Stimulated activated CD8-positive, alpha-beta memory T cell treated with anti-CD3 and anti-CD28 coated beads, Interleukin-4, amount 100 ng/mL, for 48 hours (primary cell): ENCODE measurements at regions not wholly inside any gene's neighbourhood (a gene's known extent, or its start where the extent isn't known, plus 50 kb on each side); places are given as distances from the start of the nearest gene placed in this dataset.
A peak's percentile ranks its signal among the peaks of the same experiment; 100 is the strongest.
"Not testable (repeated sequence)": the region's sequence is repeated elsewhere in the genome, so short reads cannot be mapped to it uniquely, and the experiment has no call there.

Experiments used
- DNase-seq: peaks from one replicate; pipeline ENCODE4 v3.0.0-alpha.2; 2020

DNA sequence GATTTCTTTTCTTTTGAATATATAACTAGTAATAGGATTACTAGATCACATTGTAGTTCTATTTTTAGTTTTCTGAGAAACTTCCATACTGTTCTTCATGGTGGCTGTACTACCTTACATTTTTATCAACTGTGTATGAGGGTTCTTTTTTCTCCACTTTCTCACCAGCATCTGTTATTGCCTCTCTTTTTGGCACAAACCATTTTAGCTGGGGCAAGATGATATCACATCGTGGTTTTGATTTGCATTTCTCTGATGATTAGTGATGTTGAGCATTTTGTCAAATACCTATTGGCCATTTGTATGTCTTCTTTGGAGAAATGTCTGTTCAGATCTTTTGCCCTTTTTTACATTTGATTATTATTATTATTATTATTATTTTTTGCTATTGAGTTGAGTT lies 86.1 kb upstream of the TCF21 start:
- no peak for DNase-seq

DNA sequence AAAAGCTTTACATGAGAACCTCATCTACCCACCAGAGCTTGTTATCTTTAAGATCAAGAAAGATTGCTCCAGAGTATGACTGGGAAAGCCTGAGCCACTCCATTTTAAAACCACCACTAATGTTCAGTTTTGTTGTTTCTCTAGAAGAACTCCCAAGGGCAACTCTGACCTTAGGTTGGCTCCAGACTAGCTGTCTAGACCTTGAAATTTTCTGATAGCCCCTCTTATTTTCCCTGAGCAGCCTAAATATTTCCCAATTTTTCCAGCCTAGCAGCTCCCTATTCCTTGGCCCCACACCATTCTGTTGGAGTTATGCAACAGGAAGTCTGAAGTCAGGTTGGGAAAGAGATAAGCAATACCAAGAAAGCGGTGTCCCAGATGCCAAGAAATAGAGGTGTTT lies 84.6 kb upstream of the TCF21 start:
- no peak for DNase-seq

DNA sequence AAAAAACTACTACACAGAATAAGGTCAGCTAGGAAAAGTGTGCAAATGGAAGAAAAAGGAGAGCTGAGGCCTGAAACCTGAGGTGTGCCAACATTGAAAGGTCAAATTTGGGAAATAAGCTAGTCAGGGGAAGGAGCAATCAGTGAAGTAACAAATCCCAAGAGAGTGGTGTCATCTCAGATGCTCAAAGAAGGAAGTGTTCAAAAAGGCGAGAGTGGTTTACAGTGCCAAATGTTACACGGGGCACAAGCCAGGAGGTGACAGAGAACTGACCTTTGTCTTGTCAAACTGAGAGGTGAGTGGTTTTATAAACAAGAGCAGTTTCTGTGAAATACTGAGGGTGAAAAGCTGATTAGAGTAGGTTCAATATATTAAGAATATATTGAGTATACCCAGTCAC lies 83.0 kb upstream of the TCF21 start:
- no peak for DNase-seq

DNA sequence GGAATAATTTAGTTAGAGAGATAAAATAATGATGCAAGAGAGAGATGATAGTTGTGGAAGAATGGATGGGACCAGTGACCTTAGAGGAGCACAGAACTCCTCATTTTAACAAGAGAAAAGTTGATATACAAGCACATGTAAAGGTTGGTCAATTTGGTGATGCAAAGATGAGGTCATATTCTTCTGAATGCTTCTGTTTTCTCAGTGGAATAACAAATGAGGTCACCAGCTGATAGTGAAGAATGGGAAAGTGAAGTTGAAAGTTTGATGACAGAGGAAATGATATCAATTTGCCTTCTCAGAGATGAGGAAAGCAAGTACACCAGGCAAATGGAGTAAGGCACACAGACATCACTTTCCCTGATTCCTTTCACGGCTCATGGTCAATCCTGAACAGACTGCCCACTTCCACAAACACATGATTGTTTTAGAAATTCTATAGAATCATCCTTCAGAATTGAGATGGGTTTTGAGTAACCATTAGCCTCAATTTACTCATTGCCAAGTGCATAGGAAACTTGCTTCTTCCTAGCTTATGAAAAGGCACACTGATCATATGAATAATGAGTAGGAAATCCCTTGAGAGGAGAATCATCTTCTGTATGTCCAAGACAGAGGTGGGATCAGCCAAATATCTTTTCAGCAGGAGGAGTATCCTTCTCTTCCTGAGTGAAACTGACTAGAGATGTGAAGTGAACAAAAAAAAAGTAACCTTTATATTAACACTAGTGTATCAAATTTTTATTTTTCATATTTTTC lies 82.4 kb upstream of the TCF21 start:
- no peak for DNase-seq

DNA sequence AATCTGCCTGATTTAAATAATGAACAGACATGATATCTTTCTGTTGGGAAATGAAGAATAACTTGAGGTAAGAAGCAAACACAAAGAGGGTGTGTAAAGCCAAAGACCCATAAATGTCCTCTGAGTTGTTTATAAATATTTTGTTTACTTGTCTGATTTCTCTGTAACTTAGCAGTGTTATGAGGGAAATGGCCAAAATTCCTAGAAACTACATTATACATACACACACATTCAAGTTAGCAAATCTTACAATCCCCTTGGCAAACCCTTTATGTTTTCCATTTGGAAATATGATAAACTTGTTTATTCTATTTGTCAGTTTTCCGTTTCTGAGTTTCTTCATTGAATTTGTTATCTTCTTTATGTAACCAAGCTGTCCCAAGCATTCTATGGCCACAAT lies 81.4 kb upstream of the TCF21 start:
- DNase-seq = no peak

DNA sequence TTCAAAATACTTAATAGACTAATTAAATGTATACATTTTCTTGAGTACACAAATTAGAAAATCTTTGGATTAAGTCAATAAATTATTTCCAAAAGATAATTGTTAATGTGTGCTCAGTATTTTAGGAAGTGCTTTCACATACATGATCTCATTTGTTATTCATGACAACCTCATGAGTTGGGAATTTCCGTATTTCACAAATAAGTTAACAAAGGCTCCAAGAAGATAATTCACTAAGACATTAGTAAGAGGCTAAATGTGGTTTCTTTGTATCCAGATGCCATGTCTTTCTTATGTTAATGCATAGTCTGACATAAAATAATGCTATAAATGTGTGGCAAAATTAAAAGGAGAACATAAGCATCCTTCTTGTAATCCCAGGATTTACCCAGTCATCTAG lies 79.5 kb upstream of the TCF21 start:
- no peak for DNase-seq

DNA sequence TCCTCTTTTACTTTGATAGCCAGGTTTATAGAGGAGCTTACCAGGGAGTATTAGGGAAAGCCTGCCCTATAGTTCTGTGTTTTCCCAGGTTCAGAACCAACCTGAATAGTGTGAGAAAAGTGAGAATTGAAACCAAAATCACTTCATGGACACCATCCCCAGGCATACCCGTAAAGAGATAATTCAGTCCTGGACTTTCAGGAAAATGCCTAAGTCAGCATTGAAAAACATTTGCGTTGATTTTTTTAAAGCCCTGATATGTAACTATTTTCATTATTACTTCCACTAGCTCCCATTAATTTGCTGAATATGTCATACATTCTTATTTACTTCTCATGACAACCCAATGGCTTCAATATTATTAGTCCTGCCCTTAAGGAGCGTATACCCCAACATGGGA lies 77.4 kb upstream of the TCF21 start:
- no peak for DNase-seq

DNA sequence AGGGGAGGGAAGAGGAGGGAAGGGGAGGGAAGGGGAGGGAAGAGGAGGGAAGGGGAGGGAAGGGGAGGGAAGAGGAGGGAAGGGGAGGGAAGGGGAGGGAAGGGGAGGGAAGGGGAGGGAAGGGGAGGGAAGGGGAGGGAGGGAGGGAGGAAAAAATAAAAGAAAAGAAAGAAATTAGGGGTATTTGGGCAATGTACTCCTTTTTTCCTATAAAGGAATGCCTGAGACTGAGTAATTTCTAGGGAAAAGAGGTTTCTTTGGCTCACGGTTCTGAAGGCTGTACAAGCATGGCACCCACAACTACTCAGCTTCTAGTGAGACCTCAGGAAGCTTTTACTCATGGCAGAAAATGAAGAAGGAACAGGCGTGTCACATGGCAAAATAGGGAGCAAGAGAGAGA lies 76.5 kb upstream of the TCF21 start:
- DNase-seq = not testable (repeated sequence)

DNA sequence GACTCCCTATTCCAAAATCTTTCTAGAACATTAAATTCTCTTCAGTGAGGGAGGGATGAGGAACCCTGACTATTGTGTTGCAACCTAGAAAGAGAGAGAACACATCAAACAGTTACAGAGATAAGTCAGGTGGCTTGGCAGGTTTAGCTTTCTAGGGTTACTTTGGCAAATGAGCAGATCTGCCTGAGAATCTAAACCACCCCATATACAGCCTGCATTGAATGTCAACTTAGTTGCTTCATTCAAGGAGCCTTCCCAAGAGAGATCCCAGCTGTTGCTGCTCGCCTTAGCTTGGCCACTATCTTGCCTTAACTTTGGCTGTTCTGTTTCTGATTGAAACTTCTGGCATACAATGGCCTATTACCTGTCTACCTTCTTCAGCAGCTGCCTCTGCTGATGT lies 74.7 kb upstream of the TCF21 start:
- DNase-seq = no peak

DNA sequence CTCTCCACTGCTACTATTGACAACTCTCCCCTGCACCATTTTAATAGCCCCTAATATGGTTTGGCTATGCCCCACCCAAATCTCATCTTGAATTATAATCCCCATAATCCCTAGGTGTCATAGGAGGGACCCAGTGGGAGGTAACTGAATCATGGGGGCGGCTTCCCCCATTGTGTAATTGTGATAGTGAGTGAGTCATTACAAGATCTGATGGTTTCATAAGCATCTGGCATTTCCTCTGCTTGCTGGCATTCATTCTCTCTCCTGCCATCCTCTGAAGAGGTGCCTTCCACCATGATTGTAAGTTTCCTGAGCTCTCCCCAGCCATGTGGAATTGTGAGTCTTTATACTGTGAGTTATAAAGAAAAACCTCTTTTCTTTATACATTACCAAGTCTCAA lies 74.1 kb upstream of the TCF21 start:
- DNase-seq = peak; percentile 27

DNA sequence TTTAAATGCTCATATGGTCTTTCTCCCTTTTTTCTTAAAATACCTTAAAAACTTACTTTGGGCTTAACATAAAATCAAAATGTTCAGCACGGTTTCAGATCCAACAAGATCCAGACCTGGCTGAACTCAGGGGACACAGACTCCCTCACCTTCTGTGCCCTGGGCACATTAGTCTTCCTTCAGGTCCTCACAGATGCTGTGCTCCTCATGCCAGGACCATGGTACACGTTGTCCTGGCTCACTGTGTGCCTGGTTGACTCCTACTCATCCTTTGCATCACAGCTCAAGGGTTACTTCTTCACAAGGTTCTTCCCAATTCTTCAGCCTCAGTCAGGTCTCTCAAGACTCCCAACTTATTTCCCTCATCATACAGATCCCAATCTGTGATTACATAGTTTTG lies 73.6 kb upstream of the TCF21 start:
- no peak for DNase-seq

DNA sequence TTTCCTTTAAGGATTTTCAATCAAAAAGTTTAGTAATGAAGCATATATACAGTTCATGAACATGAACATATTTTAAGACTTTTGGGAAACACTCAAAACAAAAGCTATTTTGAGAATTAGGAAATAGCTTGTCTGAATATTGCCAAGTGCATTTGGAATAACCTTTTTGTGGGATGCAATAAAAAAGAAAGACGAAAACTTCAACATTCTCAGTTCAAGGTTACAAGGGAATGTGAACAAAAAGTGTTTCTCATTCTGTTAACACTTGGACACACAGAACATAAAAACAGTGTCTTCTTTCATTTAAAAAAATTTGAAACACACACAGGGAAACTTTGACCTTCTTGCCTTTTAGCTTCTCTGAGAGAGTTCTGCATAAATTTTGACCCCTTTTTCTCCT lies 72.7 kb upstream of the TCF21 start:
- no peak for DNase-seq

DNA sequence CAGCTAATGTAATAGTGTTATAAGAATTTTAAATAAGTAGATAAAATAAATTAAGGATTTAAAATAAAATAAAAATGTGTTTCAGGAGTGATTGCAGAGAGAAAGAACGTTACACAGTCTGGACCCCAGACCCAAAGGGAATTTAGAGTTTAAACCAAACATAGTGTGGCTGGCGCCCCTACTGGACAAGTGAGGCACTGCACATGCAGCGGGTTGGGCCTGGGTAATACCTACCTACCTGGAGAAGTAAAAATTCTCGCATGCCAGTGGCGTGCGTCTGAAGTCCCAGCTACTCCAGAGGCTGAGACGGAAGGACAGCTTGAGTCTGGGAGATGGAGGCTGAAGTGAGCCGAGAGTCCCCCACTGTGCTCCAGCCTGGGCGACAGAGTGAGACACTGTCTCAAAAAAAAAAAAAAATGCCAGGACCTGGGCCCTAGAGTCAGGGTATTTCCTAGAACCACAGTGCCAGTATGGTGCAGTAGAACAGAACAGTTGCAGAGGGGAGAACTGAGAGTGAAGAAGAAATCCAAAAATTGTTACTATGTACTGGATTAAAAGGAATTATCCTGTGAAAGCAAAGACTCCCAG lies 71.4 kb upstream of the TCF21 start:
- peak; percentile 80 for DNase-seq

DNA sequence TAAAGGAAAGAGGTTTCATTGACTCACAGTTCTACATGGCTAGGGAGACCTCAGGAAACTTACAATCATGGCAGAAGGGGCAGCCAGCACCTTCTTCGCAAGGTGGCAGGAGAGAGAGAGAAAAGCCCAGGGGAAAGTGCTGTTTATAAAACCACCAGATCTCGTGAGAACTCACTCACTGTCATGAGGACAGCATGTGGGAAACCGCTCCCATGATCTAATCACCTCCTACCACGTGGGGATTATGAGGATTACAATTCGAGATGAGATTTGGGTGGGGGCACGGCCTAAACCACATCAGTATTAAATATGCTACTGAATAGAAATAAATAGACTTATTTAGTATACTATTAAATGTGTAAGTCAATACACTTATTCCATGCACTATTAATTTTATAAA lies 70.6 kb upstream of the TCF21 start:
- DNase-seq = no peak

DNA sequence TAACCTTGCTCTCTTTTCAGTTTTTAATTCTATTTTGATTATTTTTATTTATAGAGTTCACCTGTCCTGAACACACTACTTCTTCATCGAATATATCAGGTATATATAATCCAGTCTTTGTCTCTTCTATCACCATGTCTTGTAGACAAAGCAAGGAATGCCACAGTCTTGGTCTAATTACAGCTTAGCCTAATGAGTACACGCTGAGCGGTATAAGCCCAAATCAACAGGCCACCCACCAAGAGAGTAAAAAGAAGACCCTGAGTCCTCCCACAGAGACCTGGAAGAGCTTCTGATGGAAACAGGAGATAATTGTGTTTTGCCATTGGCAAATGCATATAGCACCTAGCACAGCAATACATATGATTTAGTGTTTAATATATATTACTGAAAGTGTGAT lies 68.7 kb upstream of the TCF21 start:
- no peak for DNase-seq

DNA sequence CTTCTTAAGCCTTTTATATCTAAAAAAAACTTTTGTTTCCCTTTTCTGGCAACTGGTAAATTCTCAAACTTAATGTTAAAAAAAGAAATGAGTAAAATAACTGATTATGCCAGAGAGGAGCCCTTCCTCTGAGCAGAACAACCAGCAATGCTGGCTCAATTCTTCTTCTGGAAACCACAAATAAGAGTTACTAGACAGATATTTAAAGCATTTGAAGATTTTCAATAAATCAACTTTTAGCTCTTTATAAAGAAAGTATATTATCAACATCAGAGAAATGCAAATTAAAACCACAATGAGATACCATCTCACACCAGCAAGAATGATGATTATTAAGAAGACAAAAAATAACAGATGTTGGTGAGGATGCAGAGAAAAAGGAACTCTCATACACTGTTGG lies 61.1 kb upstream of the TCF21 start:
- no peak for DNase-seq

DNA sequence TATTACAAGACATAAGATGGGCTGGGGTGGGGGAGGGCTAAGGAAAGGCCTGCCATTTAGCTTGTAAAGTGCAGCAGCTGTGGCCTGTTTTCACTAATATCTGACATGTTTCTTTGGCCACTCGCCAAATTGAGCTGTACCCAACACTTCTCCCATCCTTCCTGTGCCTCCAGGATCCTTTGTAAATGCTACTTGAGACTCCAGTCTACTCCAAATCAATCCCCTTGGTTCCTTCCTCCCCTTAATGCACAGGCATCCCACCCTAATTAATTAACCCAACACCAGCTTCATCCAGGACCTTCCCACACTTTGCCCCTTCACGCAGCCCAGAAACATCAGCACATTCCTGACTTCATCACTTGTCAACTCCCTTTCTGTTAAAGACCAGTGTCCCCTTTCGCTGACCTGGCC lies 55.0 kb upstream of the TCF21 start:
- DNase-seq = no peak

DNA sequence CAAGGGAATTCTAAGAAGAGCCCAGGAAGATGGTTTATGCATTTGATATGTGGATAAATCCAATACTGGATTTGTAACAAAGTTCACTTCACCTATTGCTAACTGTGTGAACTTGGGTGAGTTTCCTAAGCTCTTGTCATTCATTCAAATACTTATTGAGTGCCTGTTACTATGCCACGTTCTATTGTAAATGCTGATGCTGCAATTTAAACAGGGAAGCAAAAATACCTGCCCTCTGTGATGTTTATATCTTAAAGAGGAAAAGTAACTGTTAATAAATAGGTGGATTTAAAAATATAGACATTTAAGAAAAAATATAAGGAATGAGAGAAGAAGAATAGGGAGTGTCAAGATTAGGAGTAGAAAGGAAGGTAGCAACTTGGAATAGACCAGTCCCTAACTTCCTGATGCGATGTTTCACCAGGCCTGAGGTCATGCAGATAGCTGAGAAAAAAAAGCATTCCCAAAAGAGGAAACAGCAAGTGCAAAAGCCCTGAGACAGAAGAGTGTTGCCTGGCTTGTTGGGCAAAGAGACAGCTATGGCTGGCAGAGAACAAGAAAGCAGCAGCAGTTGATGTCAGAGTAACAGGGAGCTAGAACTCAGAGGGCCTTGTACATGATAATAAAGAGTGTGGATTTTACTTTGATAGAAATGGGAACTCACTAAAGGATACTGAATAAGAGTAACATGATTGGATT lies 54.3 kb upstream of the TCF21 start:
- DNase-seq = no peak

DNA sequence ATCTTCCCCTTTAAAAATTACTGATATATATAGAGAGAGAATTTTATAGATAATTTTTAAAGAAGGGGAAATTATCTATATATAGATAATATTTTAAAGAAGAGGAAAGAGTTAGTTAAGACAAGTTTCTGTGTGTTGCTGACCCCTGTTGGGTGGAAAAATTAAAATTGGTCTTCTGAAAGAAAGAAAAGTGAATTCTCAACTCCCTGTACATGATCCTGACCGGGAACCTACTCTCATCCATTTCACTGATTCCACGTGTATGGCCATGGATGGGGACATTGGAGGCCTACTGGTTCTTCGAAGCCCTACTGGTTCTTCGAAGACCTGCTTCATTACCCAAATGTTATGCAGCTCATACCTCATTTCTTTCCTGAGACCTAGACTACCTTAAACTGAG lies 53.0 kb upstream of the TCF21 start:
- DNase-seq = no peak

DNA sequence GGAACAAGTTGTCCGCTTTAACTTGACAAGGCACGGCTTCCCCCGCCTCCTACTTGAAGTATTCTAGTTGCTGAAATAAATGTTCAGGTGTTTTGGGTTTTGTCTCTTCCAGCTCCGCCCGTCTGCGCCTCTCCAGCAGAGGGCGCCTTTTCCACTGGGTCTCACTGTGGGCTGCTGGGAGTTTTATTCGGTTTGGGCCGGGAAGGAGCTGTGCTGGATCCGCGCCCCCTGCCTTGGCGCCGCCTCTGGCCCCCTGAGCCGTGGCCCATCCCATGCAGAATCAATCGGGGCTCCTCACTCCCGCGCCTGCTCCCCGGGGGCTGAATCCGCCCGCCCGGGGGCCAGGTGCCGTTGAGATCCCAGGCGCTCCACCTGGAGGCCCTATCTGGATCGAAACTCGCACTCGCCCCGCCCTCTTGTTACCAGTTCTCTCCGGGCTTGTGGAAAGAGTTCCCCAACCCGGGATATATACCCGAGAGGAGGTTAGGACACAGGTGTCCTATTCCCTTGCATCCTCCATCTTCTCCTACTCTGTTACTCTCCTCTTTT lies 51.0 kb upstream of the TCF21 start:
- DNase-seq = peak; percentile 78
